ENCODE measurements at regions not wholly inside any gene's neighbourhood (a gene's known extent, or its start where the extent isn't known, plus 50 kb on each side); places are given as distances from the start of the nearest gene placed in this dataset.

DNA sequence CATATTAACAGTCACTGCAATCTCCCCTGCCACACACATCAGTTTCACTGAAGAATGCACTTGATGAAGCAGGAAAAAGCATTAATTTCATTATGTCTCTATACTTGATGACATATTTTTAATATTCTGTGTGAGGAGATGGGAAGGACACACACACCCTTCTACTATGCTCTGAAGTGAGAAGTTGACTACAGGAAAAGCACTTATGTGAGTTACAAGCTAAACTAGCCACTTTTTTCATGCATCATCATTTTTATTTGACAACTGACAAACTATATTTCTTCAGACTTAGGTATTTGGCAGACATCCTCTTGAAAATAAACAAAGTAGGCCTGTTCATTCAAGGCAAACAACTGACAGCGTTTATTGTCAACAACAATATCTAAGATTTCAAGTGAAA lies 150.4 kb upstream of the ID2 start:
- peaks cover 0 to 5% (median 0%) of the 10 kb centered on the region in 3 donors for H3K9me3 ChIP-seq (ENCODE audit: control insufficient read depth in 3 of 3, low read length in 3 of 3)
- H3K27ac ChIP-seq (ENCODE audit: low read depth, low read length): no peak overlapping the region
- H3K4me1 ChIP-seq (ENCODE audit: control insufficient read depth in 3 of 3, insufficient read depth in 3 of 3, low read length in 3 of 3): peaks cover 15 to 26% (median 15%) of the 10 kb centered on the region in 3 donors
- H3K9ac ChIP-seq (ENCODE audit: low read depth in 1 of 3, low read length in 3 of 3): no peak overlapping the region
- H3K4me3 ChIP-seq (ENCODE audit: low read length in 3 of 3): no peak overlapping the region
- no peaks in the 10 kb centered on the region for H3K36me3 ChIP-seq (ENCODE audit: control insufficient read depth in 3 of 3, insufficient read depth in 3 of 3, low read length in 3 of 3)
- no peaks in the 10 kb centered on the region for H3K27me3 ChIP-seq (ENCODE audit: control insufficient read depth in 3 of 3, insufficient read depth in 3 of 3, low read length in 3 of 3)

- peaks cover 22 to 36% (median 25%) of the 10 kb centered on the region in 3 donors for H3K4me1 ChIP-seq (ENCODE audit: control insufficient read depth in 3 of 3, insufficient read depth in 3 of 3, low read length in 3 of 3)
- no peaks in the 10 kb centered on the region for H3K36me3 ChIP-seq (ENCODE audit: control insufficient read depth in 3 of 3, insufficient read depth in 3 of 3, low read length in 3 of 3)
- H3K4me3 ChIP-seq (ENCODE audit: low read length in 3 of 3): no peak overlapping the region
- H3K27ac ChIP-seq (ENCODE audit: low read depth, low read length): no peak overlapping the region
- no peaks in the 10 kb centered on the region for H3K27me3 ChIP-seq (ENCODE audit: control insufficient read depth in 3 of 3, insufficient read depth in 3 of 3, low read length in 3 of 3)
- peaks cover 0 to 5% (median 0%) of the 10 kb centered on the region in 3 donors for H3K9me3 ChIP-seq (ENCODE audit: control insufficient read depth in 3 of 3, low read length in 3 of 3)
- no peak overlapping the region for H3K9ac ChIP-seq (ENCODE audit: low read depth in 1 of 3, low read length in 3 of 3)
Measured at GRCh38 chr2:8532438-8532837, 149.4 kb upstream of the ID2 start.

DNA sequence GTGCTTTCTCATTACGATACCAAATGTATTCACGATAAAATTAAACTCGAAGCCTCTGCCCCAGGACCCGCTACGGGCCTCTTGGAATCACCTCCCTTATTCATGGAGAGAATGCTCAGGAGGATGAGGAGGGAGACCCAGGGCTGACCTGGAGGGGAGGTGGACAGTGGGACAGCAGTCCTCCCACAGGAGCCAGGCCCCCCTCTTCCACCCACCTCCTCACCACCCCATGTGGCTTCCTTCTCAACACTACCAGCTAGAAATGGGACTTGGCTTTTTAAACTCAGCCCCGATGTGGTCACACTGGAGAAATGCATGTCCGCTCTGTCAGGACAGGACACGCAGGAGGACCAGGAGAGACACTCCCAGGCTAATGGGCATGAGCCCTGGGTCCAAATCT lies 147.9 kb upstream of the ID2 start:
- Histone ChIP-seq H3K27ac (ENCODE audit: low read depth, low read length) (no peak overlapping the region), H3K9ac (ENCODE audit: low read depth in 1 of 3, low read length in 3 of 3) (no peak overlapping the region), H3K4me3 (ENCODE audit: low read length in 3 of 3) (no peak overlapping the region), H3K4me1 (ENCODE audit: control insufficient read depth in 3 of 3, insufficient read depth in 3 of 3, low read length in 3 of 3) (peaks cover 24 to 39% (median 28%) of the 10 kb centered on the region in 3 donors), H3K9me3 (ENCODE audit: control insufficient read depth in 3 of 3, low read length in 3 of 3) (peaks cover 0 to 5% (median 0%) of the 10 kb centered on the region in 3 donors), H3K27me3 (ENCODE audit: control insufficient read depth in 3 of 3, insufficient read depth in 3 of 3, low read length in 3 of 3) (no peaks in the 10 kb centered on the region), H3K36me3 (ENCODE audit: control insufficient read depth in 3 of 3, insufficient read depth in 3 of 3, low read length in 3 of 3) (no peaks in the 10 kb centered on the region)

- no peak overlapping the region for H3K4me3 ChIP-seq (ENCODE audit: low read length in 3 of 3)
- no peak overlapping the region for H3K27ac ChIP-seq (ENCODE audit: low read depth, low read length)
- no peak overlapping the region for H3K9ac ChIP-seq (ENCODE audit: low read depth in 1 of 3, low read length in 3 of 3)
- H3K4me1 ChIP-seq (ENCODE audit: control insufficient read depth in 3 of 3, insufficient read depth in 3 of 3, low read length in 3 of 3): peaks cover 24 to 39% (median 31%) of the 10 kb centered on the region in 3 donors
- H3K9me3 ChIP-seq (ENCODE audit: control insufficient read depth in 3 of 3, low read length in 3 of 3): peaks cover 0 to 5% (median 0%) of the 10 kb centered on the region in 3 donors
- no peaks in the 10 kb centered on the region for H3K27me3 ChIP-seq (ENCODE audit: control insufficient read depth in 3 of 3, insufficient read depth in 3 of 3, low read length in 3 of 3)
- H3K36me3 ChIP-seq (ENCODE audit: control insufficient read depth in 3 of 3, insufficient read depth in 3 of 3, low read length in 3 of 3): no peaks in the 10 kb centered on the region
Measured at GRCh38 chr2:8534386-8534728, 147.5 kb upstream of the ID2 start.

GRCh38 chr2:8534729-8535468 lies 147.0 kb upstream of the ID2 start:
- Histone ChIP-seq H3K9me3 (ENCODE audit: control insufficient read depth in 3 of 3, low read length in 3 of 3) (peaks cover 0 to 5% (median 0%) of the 10 kb centered on the region in 3 donors), H3K4me1 (ENCODE audit: control insufficient read depth in 3 of 3, insufficient read depth in 3 of 3, low read length in 3 of 3) (peaks cover 24 to 39% (median 34%) of the 10 kb centered on the region in 3 donors), H3K4me3 (ENCODE audit: low read length in 3 of 3) (peak overlapping the region in 2 of 3 donors; percentile 7 to 22), H3K9ac (ENCODE audit: low read depth in 1 of 3, low read length in 3 of 3) (peak overlapping the region in 1 of 3 donors; percentile 74), H3K27me3 (ENCODE audit: control insufficient read depth in 3 of 3, insufficient read depth in 3 of 3, low read length in 3 of 3) (no peaks in the 10 kb centered on the region), H3K36me3 (ENCODE audit: control insufficient read depth in 3 of 3, insufficient read depth in 3 of 3, low read length in 3 of 3) (no peaks in the 10 kb centered on the region), H3K27ac (ENCODE audit: low read depth, low read length) (peak overlapping the region; percentile 62)

- Histone ChIP-seq H3K9me3 (ENCODE audit: control insufficient read depth in 3 of 3, low read length in 3 of 3) (peaks cover 0 to 5% (median 0%) of the 10 kb centered on the region in 3 donors), H3K4me1 (ENCODE audit: control insufficient read depth in 3 of 3, insufficient read depth in 3 of 3, low read length in 3 of 3) (peaks cover 24 to 44% (median 34%) of the 10 kb centered on the region in 3 donors), H3K4me3 (ENCODE audit: low read length in 3 of 3) (peak overlapping the region in 2 of 3 donors; percentile 7 to 22), H3K36me3 (ENCODE audit: control insufficient read depth in 3 of 3, insufficient read depth in 3 of 3, low read length in 3 of 3) (no peaks in the 10 kb centered on the region), H3K9ac (ENCODE audit: low read depth in 1 of 3, low read length in 3 of 3) (peak overlapping the region in 1 of 3 donors; percentile 74), H3K27ac (ENCODE audit: low read depth, low read length) (peak overlapping the region; percentile 62), H3K27me3 (ENCODE audit: control insufficient read depth in 3 of 3, insufficient read depth in 3 of 3, low read length in 3 of 3) (peaks cover 0 to 3% (median 0%) of the 10 kb centered on the region in 3 donors)
Measured at GRCh38 chr2:8535469-8535795, 146.4 kb upstream of the ID2 start.

DNA sequence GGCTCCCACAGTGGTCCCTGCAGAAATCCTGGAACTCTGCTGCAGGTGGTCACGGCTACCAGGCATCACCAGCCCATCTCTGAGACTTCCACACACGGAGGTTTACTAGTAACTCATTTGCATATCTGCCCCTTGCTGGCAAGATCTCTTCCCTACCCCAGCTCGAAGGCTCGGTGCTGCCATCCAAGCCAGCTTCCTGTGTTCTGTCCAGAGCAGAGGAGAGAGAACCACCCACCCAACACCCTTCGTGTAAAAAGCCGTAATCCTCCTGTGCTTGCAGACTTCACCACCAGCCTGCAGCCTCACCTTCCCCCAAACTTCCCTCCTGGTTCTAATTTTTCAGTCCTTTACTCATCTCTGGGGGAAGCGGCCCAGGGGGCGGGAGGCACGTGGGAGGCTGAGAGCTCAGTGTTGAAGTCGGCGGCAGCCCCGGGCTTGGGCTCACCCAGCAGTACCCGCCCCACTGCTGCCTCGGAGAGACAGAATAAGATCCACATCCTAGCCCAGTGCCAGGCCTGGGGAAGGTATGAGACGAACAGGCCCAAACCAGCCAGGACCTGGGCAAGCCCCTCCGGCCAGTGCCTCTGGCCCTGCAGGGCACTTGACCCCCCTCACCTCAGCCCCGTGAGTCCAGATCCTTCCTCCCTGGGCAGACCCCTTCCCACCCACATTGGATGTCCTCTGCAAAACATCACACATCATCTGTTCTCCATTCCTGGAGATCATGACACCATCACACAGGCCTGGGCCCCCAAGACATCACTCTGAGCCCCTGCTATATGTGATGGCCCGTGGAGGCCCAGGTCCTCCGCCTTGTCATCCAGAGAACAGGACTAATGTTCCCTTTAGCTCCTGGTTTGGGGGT lies 145.8 kb upstream of the ID2 start:
- H3K4me3 ChIP-seq (ENCODE audit: low read length in 3 of 3): peak overlapping the region in 1 of 3 donors; percentile 7
- peaks cover 0 to 3% (median 0%) of the 10 kb centered on the region in 3 donors for H3K27me3 ChIP-seq (ENCODE audit: control insufficient read depth in 3 of 3, insufficient read depth in 3 of 3, low read length in 3 of 3)
- H3K9ac ChIP-seq (ENCODE audit: low read depth in 1 of 3, low read length in 3 of 3): peak overlapping the region in 1 of 3 donors; percentile 74
- peaks cover 0 to 5% (median 0%) of the 10 kb centered on the region in 3 donors for H3K9me3 ChIP-seq (ENCODE audit: control insufficient read depth in 3 of 3, low read length in 3 of 3)
- H3K27ac ChIP-seq (ENCODE audit: low read depth, low read length): peak overlapping the region; percentile 62
- no peaks in the 10 kb centered on the region for H3K36me3 ChIP-seq (ENCODE audit: control insufficient read depth in 3 of 3, insufficient read depth in 3 of 3, low read length in 3 of 3)
- peaks cover 24 to 44% (median 34%) of the 10 kb centered on the region in 3 donors for H3K4me1 ChIP-seq (ENCODE audit: control insufficient read depth in 3 of 3, insufficient read depth in 3 of 3, low read length in 3 of 3)

- Histone ChIP-seq H3K27ac (ENCODE audit: low read depth, low read length) (peak overlapping the region; percentile 40), H3K4me1 (ENCODE audit: control insufficient read depth in 3 of 3, insufficient read depth in 3 of 3, low read length in 3 of 3) (peaks cover 24 to 44% (median 34%) of the 10 kb centered on the region in 3 donors), H3K4me3 (ENCODE audit: low read length in 3 of 3) (no peak overlapping the region), H3K36me3 (ENCODE audit: control insufficient read depth in 3 of 3, insufficient read depth in 3 of 3, low read length in 3 of 3) (no peaks in the 10 kb centered on the region), H3K27me3 (ENCODE audit: control insufficient read depth in 3 of 3, insufficient read depth in 3 of 3, low read length in 3 of 3) (peaks cover 0 to 3% (median 0%) of the 10 kb centered on the region in 3 donors), H3K9me3 (ENCODE audit: control insufficient read depth in 3 of 3, low read length in 3 of 3) (no peaks in the 10 kb centered on the region), H3K9ac (ENCODE audit: low read depth in 1 of 3, low read length in 3 of 3) (no peak overlapping the region)
Measured at GRCh38 chr2:8536686-8537561, 144.9 kb upstream of the ID2 start.

- Histone ChIP-seq H3K4me1 (ENCODE audit: control insufficient read depth in 3 of 3, insufficient read depth in 3 of 3, low read length in 3 of 3) (peaks cover 24 to 44% (median 34%) of the 10 kb centered on the region in 3 donors), H3K27me3 (ENCODE audit: control insufficient read depth in 3 of 3, insufficient read depth in 3 of 3, low read length in 3 of 3) (peaks cover 0 to 3% (median 0%) of the 10 kb centered on the region in 3 donors), H3K9me3 (ENCODE audit: control insufficient read depth in 3 of 3, low read length in 3 of 3) (no peaks in the 10 kb centered on the region), H3K36me3 (ENCODE audit: control insufficient read depth in 3 of 3, insufficient read depth in 3 of 3, low read length in 3 of 3) (no peaks in the 10 kb centered on the region), H3K27ac (ENCODE audit: low read depth, low read length) (no peak overlapping the region), H3K9ac (ENCODE audit: low read depth in 1 of 3, low read length in 3 of 3) (no peak overlapping the region), H3K4me3 (ENCODE audit: low read length in 3 of 3) (no peak overlapping the region)
Measured at GRCh38 chr2:8537562-8538155, 144.2 kb upstream of the ID2 start.
